Erythroblast (primary cell): ENCODE measurements at regions not wholly inside any gene's neighbourhood (a gene's known extent, or its start where the extent isn't known, plus 50 kb on each side); places are given as distances from the start of the nearest gene placed in this dataset.

ENCODE experiments used
- GATA1 ChIP-seq: IDR thresholded peaks from 2 replicates; pipeline ENCODE4 v1.6.1; 2011; ENCODE audit warnings: low read depth, mild to moderate bottlenecking, control low read depth, low read length, moderate library complexity
- POLR2A ChIP-seq: IDR thresholded peaks from 2 replicates; pipeline ENCODE4 v1.6.1; 2011; ENCODE audit warnings: mild to moderate bottlenecking, low read length

GRCh38 chr3:25170021-25170420, 258.0 kb upstream of the RARB start:
- no peak for TF ChIP-seq POLR2A
- no peak for TF ChIP-seq GATA1
